ENCODE measurements at regions not wholly inside any gene's neighbourhood (a gene's known extent, or its start where the extent isn't known, plus 50 kb on each side); places are given as distances from the start of the nearest gene placed in this dataset.
"Not testable (repeated sequence)": the region's sequence is repeated elsewhere in the genome, so short reads cannot be mapped to it uniquely, and the experiment has no call there.

GRCh38 chr13:90230311-90230710 is 1117.2 kb upstream of the MIR17HG start:
- DNase-seq, result no peak

GRCh38 chr13:90232291-90232690 is 1115.2 kb upstream of the MIR17HG start:
- no peak for DNase-seq

- no peak for DNase-seq
Measured at GRCh38 chr13:90233933-90234672, 1113.4 kb upstream of the MIR17HG start.

- no peak for DNase-seq
Measured at GRCh38 chr13:90237852-90238251, 1109.6 kb upstream of the MIR17HG start.

- no peak for DNase-seq
Measured at GRCh38 chr13:90238413-90238812, 1109.1 kb upstream of the MIR17HG start.

GRCh38 chr13:90239130-90239529 is 1108.4 kb upstream of the MIR17HG start:
- DNase-seq, result no peak

GRCh38 chr13:90246005-90246404 is 1101.5 kb upstream of the MIR17HG start:
- DNase-seq, result no peak

- DNase-seq, result no peak
Measured at GRCh38 chr13:90246687-90247345, 1100.7 kb upstream of the MIR17HG start.

- DNase-seq, result no peak
Measured at GRCh38 chr13:90253806-90254205, 1093.7 kb upstream of the MIR17HG start.

GRCh38 chr13:90254437-90254836 is 1093.0 kb upstream of the MIR17HG start:
- DNase-seq, result no peak

- no peak for DNase-seq
Measured at GRCh38 chr13:90256746-90257145, 1090.7 kb upstream of the MIR17HG start.

- no peak for DNase-seq
Measured at GRCh38 chr13:90258129-90258528, 1089.4 kb upstream of the MIR17HG start.

- DNase-seq, result no peak
Measured at GRCh38 chr13:90261343-90261742, 1086.1 kb upstream of the MIR17HG start.

- DNase-seq, result no peak
Measured at GRCh38 chr13:90270226-90270625, 1077.3 kb upstream of the MIR17HG start.

- no peak for DNase-seq
Measured at GRCh38 chr13:90272356-90272755, 1075.1 kb upstream of the MIR17HG start.

GRCh38 chr13:90276216-90276615 is 1071.3 kb upstream of the MIR17HG start:
- no peak for DNase-seq

- not testable (repeated sequence) for DNase-seq
Measured at GRCh38 chr13:90278231-90278630, 1069.3 kb upstream of the MIR17HG start.

GRCh38 chr13:90281709-90282108 is 1065.8 kb upstream of the MIR17HG start:
- no peak for DNase-seq

- no peak for DNase-seq
Measured at GRCh38 chr13:90287521-90287920, 1060.0 kb upstream of the MIR17HG start.

- DNase-seq, result no peak
Measured at GRCh38 chr13:90293793-90294361, 1053.6 kb upstream of the MIR17HG start.

GRCh38 chr13:90299238-90299637 is 1048.2 kb upstream of the MIR17HG start:
- no peak for DNase-seq

- no peak for DNase-seq
Measured at GRCh38 chr13:90300015-90300414, 1047.5 kb upstream of the MIR17HG start.

GRCh38 chr13:90302107-90302506 is 1045.4 kb upstream of the MIR17HG start:
- no peak for DNase-seq

GRCh38 chr13:90305796-90306195 is 1041.7 kb upstream of the MIR17HG start:
- no peak for DNase-seq

Measured in cerebellar nuclear complex (tissue), 1 donor.